ENCODE measurements at regions not wholly inside any gene's neighbourhood (a gene's known extent, or its start where the extent isn't known, plus 50 kb on each side); places are given as distances from the start of the nearest gene placed in this dataset.
"Not testable (repeated sequence)": the region's sequence is repeated elsewhere in the genome, so short reads cannot be mapped to it uniquely, and the experiment has no call there.

- Mint-ChIP-seq H3K9me3 (peaks cover 0 to 4% (median 0%) of the 10 kb centered on the region in 3 donors), H3K4me1 (no peaks in the 10 kb centered on the region), H3K4me3 (no peak overlapping the region), H3K36me3 (no peaks in the 10 kb centered on the region), H3K27ac (no peak overlapping the region), H3K27me3 (no peaks in the 10 kb centered on the region)
Observed at GRCh38 chr4:159673221-159673620, 570.3 kb downstream of the RAPGEF2 start.

- H3K9me3 Mint-ChIP-seq: peaks cover 0 to 4% (median 0%) of the 10 kb centered on the region in 3 donors
- H3K4me1 Mint-ChIP-seq: no peaks in the 10 kb centered on the region
- no peaks in the 10 kb centered on the region for H3K36me3 Mint-ChIP-seq
- no peaks in the 10 kb centered on the region for H3K27me3 Mint-ChIP-seq
- H3K4me3 Mint-ChIP-seq: no peak overlapping the region
- H3K27ac Mint-ChIP-seq: no peak overlapping the region
Observed at GRCh38 chr4:159674241-159674640, 571.4 kb downstream of the RAPGEF2 start.

- Mint-ChIP-seq H3K27ac (no peak overlapping the region), H3K9me3 (peaks cover 0 to 5% (median 0%) of the 10 kb centered on the region in 3 donors), H3K4me3 (no peak overlapping the region), H3K36me3 (no peaks in the 10 kb centered on the region), H3K4me1 (no peaks in the 10 kb centered on the region), H3K27me3 (no peaks in the 10 kb centered on the region)
Observed at GRCh38 chr4:159677521-159677920, 574.6 kb downstream of the RAPGEF2 start.

GRCh38 chr4:159682996-159683395, 580.1 kb downstream of the RAPGEF2 start:
- no peaks in the 10 kb centered on the region for H3K36me3 Mint-ChIP-seq
- H3K4me1 Mint-ChIP-seq: no peaks in the 10 kb centered on the region
- H3K27ac Mint-ChIP-seq: no peak overlapping the region
- no peaks in the 10 kb centered on the region for H3K27me3 Mint-ChIP-seq
- no peak overlapping the region for H3K4me3 Mint-ChIP-seq
- peaks cover 0 to 11% (median 0%) of the 10 kb centered on the region in 3 donors for H3K9me3 Mint-ChIP-seq

GRCh38 chr4:159684061-159684460, 581.2 kb downstream of the RAPGEF2 start:
- peaks cover 0 to 11% (median 1%) of the 10 kb centered on the region in 3 donors for H3K9me3 Mint-ChIP-seq
- H3K27ac Mint-ChIP-seq: no peak overlapping the region
- H3K4me3 Mint-ChIP-seq: no peak overlapping the region
- no peaks in the 10 kb centered on the region for H3K36me3 Mint-ChIP-seq
- no peaks in the 10 kb centered on the region for H3K4me1 Mint-ChIP-seq
- H3K27me3 Mint-ChIP-seq: no peaks in the 10 kb centered on the region

GRCh38 chr4:159685340-159686092, 582.6 kb downstream of the RAPGEF2 start:
- no peak overlapping the region for H3K27ac Mint-ChIP-seq
- H3K36me3 Mint-ChIP-seq: no peaks in the 10 kb centered on the region
- H3K4me1 Mint-ChIP-seq: no peaks in the 10 kb centered on the region
- H3K27me3 Mint-ChIP-seq: no peaks in the 10 kb centered on the region
- peaks cover 0 to 9% (median 7%) of the 10 kb centered on the region in 3 donors for H3K9me3 Mint-ChIP-seq
- H3K4me3 Mint-ChIP-seq: no peak overlapping the region

- Mint-ChIP-seq H3K4me3 (no peak overlapping the region), H3K9me3 (peaks cover 5 to 28% (median 8%) of the 10 kb centered on the region in 3 donors)
Observed at GRCh38 chr4:159689526-159689925, 586.6 kb downstream of the RAPGEF2 start.

GRCh38 chr4:159697322-159698283, 594.7 kb downstream of the RAPGEF2 start:
- H3K36me3 Mint-ChIP-seq: no peaks in the 10 kb centered on the region
- no peak overlapping the region for H3K27ac Mint-ChIP-seq
- no peaks in the 10 kb centered on the region for H3K27me3 Mint-ChIP-seq
- H3K4me1 Mint-ChIP-seq: peaks cover 0 to 1% (median 0%) of the 10 kb centered on the region in 3 donors
- peaks cover 2 to 11% (median 6%) of the 10 kb centered on the region in 3 donors for H3K9me3 Mint-ChIP-seq
- peak overlapping the region in 1 of 4 donors; percentile 4 for H3K4me3 Mint-ChIP-seq

More at GRCh38 chr4:159689526-159689925, 586.6 kb downstream of the RAPGEF2 start:
- H3K27me3 Mint-ChIP-seq: no peaks in the 10 kb centered on the region
- H3K4me1 Mint-ChIP-seq: no peaks in the 10 kb centered on the region
- H3K36me3 Mint-ChIP-seq: no peaks in the 10 kb centered on the region
- no peak overlapping the region for H3K27ac Mint-ChIP-seq

- Mint-ChIP-seq H3K9me3 (peaks cover 0 to 6% (median 2%) of the 10 kb centered on the region in 3 donors), H3K27ac (no peak overlapping the region), H3K4me3 (no peak overlapping the region), H3K4me1 (peaks cover 0 to 1% (median 0%) of the 10 kb centered on the region in 3 donors), H3K27me3 (no peaks in the 10 kb centered on the region), H3K36me3 (no peaks in the 10 kb centered on the region)
Observed at GRCh38 chr4:159698336-159698735, 595.5 kb downstream of the RAPGEF2 start.

- no peak overlapping the region for H3K4me3 Mint-ChIP-seq
- peaks cover 0 to 3% (median 2%) of the 10 kb centered on the region in 3 donors for H3K9me3 Mint-ChIP-seq
- no peaks in the 10 kb centered on the region for H3K27me3 Mint-ChIP-seq
- no peak overlapping the region for H3K27ac Mint-ChIP-seq
- no peaks in the 10 kb centered on the region for H3K36me3 Mint-ChIP-seq
- no peaks in the 10 kb centered on the region for H3K4me1 Mint-ChIP-seq
Observed at GRCh38 chr4:159702200-159702599, 599.3 kb downstream of the RAPGEF2 start.

GRCh38 chr4:159705334-159705733, 602.5 kb downstream of the RAPGEF2 start:
- Mint-ChIP-seq H3K9me3 (peaks cover 0 to 4% (median 2%) of the 10 kb centered on the region in 3 donors), H3K4me3 (no peak overlapping the region), H3K27me3 (no peaks in the 10 kb centered on the region), H3K4me1 (no peaks in the 10 kb centered on the region), H3K27ac (no peak overlapping the region), H3K36me3 (no peaks in the 10 kb centered on the region)

- Mint-ChIP-seq H3K27me3 (no peaks in the 10 kb centered on the region), H3K36me3 (no peaks in the 10 kb centered on the region), H3K27ac (no peak overlapping the region), H3K9me3 (peaks cover 0 to 4% (median 0%) of the 10 kb centered on the region in 3 donors), H3K4me1 (no peaks in the 10 kb centered on the region), H3K4me3 (no peak overlapping the region)
Observed at GRCh38 chr4:159706704-159707103, 603.8 kb downstream of the RAPGEF2 start.

GRCh38 chr4:159715180-159715579, 612.3 kb downstream of the RAPGEF2 start:
- H3K4me1 Mint-ChIP-seq, H3K36me3 Mint-ChIP-seq, H3K27me3 Mint-ChIP-seq, H3K4me3 Mint-ChIP-seq, H3K9me3 Mint-ChIP-seq, H3K27ac Mint-ChIP-seq: not testable (repeated sequence)

- no peak overlapping the region for H3K27ac Mint-ChIP-seq
- H3K4me1 Mint-ChIP-seq: no peaks in the 10 kb centered on the region
- H3K27me3 Mint-ChIP-seq: no peaks in the 10 kb centered on the region
- no peaks in the 10 kb centered on the region for H3K36me3 Mint-ChIP-seq
- peaks cover 0 to 4% (median 2%) of the 10 kb centered on the region in 3 donors for H3K9me3 Mint-ChIP-seq
- H3K4me3 Mint-ChIP-seq: no peak overlapping the region
Observed at GRCh38 chr4:159719531-159719930, 616.7 kb downstream of the RAPGEF2 start.

- no peaks in the 10 kb centered on the region for H3K27me3 Mint-ChIP-seq
- H3K4me3 Mint-ChIP-seq: no peak overlapping the region
- no peaks in the 10 kb centered on the region for H3K36me3 Mint-ChIP-seq
- H3K4me1 Mint-ChIP-seq: no peaks in the 10 kb centered on the region
- no peak overlapping the region for H3K27ac Mint-ChIP-seq
- peaks cover 0 to 7% (median 2%) of the 10 kb centered on the region in 3 donors for H3K9me3 Mint-ChIP-seq
Observed at GRCh38 chr4:159722052-159722451, 619.2 kb downstream of the RAPGEF2 start.

Measured in IgD-negative memory B cell (primary cell).